SW480 (cell line): ENCODE measurements at regions not wholly inside any gene's neighbourhood (a gene's known extent, or its start where the extent isn't known, plus 50 kb on each side); places are given as distances from the start of the nearest gene placed in this dataset.

ENCODE experiments used
- DNase-seq: peaks from one replicate; pipeline ENCODE4 v3.0.0-alpha.2; 2016; ENCODE audit warnings: low spot score

DNA sequence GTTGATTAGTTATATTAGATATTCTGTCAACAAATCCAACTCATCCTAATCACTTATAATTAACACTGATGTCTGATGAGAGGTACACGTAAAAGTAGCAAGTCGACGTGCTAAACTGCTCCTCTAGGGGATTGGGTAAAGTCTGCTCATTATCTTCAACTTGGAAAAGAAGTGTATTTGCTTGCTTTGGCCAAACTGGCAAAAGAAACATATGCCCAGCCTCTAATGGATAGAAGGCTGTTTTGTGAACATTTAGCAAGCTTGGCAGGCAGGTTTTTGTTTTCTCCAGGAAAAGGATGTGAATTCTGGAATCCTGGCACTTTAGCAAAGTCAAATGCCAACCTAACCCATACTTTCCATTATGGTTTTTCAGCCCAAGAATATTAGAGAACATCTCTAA is 264.8 kb downstream of the TBL1XR1 start:
- no peak for DNase-seq

DNA sequence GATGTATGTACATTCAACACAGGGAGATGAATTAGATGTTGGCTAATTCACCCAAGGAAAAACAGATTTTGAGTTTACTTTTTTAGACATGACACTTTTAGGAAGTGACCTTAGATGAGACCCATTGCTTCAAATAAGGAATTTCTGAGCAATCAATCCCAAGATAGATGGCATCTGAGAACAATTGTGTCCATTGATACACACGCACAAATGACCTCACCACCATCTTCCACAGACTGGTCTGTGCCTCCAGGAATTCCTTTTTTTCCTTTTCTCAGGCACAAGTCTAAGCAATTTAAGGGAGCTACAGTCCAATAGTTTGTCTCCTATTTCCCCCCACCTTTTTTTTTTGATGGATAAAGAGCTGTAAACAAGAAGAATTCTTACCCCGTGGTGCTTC is 265.3 kb downstream of the TBL1XR1 start:
- no peak for DNase-seq

DNA sequence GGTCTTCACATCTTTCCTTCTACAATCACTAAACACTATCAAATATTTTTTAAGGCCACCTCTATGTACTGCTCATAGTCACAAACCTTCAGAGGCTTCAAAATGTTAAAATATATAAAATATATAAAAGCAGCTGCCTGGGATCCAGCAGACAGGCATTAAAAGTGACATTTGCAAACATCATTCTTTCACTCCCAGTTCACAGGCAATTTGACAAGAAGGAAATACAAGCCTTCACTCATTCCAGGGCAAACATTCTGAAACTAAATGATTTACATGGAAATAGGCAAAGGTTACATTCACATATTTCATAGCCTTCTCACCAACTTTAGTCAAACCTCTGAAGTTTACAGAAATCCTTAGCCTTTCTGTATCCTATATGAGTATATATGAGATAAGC is 266.3 kb downstream of the TBL1XR1 start:
- DNase-seq, result no peak

DNA sequence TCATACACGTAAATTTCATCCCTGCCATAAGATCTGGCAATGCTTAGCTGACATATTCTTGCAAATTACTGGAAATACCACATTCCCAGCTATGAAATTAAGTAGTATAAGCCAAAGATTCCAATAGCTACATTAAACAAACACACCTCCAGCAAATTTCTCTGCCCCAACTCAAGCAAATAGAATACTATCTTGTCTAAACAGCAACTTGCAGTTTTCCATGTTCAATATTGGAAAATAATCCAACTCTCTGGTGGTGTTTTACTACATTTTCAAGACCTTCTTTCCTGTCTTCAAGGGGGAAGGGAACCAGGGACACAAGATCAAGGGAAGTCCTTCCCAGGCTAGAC is 268.7 kb downstream of the TBL1XR1 start:
- no peak for DNase-seq

DNA sequence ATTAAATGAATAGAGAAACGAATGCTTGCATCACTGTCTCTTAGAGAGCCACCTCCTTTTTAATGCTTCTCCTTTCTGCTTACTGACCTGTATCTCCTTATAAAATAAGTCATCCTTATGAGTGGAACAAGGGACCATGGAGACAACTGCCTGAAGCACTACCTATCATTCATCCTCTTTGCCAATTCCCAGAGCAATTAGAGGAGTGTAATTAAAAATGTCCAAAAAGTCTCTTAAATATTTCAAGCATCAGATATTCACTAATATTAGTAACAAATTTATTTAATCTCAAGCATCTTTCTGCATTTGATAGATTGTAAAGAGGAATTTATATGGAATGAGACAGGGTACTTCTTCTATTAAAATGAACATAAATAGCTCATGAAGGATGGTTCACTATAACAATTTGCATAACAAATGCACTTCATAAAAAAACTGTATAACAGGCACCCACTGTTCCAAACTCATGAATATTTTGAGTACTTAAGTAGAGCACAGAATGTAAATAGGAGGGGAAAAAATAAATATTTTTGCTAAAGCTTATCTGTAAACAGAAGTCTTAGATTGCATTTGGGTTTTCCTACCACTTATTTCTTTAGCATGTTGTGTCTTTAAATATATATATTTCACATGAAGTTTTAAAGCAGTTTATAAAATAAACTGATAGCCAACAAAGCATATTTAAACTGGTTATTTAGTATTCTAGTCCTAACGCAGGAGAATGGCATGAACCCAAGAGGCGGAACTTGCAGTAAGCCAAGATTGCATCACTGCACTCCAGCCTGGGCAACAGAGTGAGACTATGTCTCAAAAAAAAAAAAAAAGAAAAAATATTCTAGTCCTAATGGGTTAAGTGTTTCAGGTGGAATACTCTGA is 269.3 kb downstream of the TBL1XR1 start:
- DNase-seq, result no peak

DNA sequence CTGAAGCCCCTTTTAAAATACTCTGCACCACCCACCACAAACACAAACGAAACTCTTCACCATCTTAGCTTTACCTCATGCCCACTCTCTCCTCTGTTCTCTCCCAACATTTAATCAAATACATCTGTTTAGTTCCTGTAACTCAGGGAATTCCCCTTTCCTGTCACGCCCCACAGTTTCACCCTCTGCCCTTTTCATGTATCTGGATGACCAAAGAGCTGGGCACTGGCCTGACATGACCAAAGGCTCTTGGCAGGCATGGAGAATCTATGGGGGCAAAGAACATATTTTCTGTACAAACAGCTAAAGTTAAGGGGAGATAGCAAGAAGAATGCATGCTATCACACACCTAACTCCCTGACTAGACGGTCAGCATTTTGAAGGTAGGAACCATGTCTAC is 270.0 kb downstream of the TBL1XR1 start:
- DNase-seq, result no peak

DNA sequence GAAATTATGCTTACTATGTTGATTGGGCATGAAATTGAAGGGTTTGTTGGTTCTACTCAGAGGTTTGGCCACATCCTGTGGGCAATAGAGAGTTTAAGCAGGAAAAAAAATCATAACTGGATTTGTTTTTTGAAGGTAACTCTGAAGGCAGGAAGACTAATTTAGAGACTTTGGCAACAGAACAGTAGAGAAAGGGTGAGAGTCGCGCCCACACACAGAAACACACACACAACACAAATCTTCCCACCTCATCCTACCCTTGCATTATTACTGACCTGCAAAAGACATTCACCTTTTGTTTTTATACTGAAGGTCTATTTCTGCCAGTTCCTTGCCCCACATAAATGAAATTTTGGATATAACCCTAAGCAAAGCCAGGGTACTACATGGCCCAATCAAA is 270.6 kb downstream of the TBL1XR1 start:
- DNase-seq, result no peak

DNA sequence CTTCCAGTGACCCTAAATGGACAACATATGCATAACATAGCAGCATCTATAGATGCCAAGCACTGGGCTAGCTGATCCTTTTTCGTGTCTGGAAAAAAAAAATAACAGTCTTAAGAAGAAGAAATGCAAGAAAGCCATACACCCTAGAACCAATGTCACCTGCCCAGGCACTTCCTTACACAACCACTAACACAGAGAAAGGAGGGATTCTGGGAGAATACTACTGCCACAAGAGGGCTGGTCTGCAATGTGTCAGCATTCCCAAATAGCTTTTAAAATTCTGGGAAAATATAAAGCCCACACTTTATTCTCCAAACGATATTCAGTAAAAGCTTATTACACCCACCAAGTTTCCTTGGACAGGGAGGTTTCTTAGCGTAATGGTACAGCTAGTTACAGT is 271.2 kb downstream of the TBL1XR1 start:
- no peak for DNase-seq

DNA sequence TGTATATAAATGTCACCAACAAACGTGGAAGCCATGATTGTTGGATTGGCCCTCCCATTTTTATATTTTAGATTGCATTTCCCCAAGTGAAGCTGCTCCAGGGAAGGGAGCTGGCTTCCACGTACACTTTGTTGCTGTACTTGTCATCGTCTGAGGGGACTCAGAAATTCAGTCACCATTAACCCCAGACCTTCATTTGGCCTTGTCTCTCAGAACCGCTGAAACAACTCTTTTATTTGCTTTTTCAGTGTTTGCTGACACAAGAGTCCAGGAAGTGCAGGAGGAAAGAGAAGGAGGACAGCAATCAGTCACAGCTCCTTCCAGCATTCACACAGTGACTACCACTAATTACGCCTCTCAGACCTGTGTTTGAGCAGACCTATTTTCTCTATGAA is 276.5 kb downstream of the TBL1XR1 start:
- DNase-seq, result no peak

DNA sequence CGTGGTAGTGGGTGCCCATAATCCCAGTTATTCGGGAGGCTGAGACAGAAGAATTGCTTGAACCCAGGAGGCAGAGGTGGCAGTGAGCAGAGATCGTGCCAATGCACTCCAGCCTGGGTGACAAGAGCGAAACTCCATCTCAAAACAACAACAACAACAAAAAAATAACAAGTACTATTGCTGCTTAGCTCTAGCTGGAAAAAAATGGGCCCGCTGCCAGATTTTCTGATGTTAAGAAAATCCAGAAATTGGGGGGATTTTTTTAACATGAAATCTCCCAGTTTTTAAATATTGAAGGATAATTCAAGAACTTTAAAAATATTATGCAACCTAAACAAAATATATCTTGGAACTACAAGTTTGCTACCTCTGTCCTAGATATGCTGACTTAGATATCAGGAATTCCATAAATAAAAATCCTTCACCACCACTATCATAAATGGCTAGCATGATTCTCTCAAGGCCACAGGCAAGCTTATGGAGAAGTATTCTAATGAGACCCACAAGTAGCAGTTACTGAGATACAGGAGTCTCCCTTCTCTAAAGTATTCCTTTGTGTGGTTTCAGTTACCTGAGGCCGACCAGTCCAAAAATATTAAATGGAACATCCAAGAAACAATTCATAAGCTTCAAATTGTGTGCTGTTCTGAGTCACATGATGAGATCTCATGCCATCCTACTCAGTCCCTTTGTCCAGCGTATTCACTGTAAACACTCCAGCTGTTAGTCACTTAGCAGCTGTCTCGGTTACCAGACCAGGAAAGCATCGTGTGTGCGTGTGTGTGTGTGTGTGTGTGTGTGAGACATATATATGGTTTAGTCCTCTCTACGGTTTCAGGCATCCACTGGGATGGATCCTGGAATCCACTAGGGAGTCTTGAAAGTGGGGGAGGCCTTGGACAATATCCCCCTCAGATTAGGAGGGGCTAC is 277.2 kb downstream of the TBL1XR1 start:
- DNase-seq, result no peak

DNA sequence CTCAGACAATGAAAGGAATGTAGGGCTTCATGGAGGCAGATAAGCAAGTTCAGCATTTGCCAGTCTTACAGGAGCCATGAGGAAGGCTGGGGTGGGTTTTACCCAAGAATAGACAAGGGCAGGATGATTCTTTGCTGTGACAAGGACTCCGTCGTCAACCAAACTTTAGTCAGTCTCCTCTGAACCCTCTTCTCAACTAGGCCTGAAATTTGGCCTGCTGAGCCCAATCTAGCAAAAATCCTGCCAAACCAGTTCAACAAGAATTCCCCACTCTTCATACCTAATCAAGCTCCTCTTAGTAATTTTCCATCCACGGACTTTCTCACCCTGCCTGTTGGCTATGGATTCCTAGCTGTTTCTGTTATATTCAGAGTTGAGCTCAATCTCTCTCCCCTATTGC is 280.5 kb downstream of the TBL1XR1 start:
- no peak for DNase-seq

DNA sequence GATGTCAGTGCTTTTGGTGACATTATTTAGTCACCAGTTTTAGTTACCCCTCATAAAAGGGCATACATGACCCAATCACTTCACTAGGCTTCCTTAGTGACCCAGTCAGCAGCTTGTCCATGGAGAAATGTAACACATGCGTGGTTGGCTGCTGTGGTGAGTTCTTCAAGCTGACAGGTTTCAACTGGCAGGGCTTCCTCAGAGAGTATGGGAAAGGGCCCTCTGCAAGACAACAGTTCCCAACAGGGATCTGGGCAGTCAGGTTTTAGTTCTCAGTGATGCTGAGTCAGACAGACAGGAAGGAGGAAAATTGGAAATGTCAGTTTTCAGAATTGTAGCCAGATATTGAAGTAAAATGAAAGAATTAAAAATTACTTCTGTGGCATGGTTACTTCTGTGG is 282.5 kb downstream of the TBL1XR1 start:
- no peak for DNase-seq

DNA sequence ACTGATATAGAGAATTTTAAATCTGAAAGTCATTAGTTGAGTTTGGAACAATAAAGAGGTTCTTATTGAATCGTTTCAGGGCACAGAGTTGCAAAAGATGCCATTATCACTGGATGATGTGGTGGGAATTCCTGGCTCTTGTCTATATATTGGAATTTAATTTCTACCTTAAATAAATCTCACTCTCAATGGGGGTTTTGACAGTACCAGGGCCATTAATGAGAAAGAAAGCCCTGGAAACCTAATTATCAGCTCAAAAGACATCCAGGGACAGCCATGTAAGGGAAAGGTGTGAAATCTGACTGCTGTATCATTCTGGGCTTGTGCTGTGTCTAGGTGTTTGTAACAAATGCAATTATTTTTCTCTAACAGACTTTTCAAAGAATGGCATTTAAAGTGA is 285.7 kb downstream of the TBL1XR1 start:
- DNase-seq, result no peak

DNA sequence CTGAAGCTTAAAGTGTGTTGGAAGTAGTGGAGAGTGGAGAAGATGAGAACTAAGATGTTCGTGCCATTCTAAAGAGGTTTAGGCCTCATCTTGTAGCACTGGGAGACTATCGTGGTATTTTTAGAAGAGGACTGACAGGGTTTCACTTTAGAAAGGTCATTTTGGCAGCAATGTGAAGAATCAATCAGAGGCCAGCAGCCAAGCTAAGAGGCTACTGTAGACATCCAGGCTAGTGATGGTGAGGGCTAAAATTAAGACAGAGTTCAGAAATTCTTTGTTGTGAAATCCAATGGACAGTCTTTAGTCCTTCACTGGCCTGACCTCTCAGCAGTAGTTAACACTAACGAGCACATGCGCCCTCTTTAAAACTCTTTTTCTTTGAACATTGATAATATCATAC is 288.2 kb downstream of the TBL1XR1 start:
- DNase-seq, result no peak

DNA sequence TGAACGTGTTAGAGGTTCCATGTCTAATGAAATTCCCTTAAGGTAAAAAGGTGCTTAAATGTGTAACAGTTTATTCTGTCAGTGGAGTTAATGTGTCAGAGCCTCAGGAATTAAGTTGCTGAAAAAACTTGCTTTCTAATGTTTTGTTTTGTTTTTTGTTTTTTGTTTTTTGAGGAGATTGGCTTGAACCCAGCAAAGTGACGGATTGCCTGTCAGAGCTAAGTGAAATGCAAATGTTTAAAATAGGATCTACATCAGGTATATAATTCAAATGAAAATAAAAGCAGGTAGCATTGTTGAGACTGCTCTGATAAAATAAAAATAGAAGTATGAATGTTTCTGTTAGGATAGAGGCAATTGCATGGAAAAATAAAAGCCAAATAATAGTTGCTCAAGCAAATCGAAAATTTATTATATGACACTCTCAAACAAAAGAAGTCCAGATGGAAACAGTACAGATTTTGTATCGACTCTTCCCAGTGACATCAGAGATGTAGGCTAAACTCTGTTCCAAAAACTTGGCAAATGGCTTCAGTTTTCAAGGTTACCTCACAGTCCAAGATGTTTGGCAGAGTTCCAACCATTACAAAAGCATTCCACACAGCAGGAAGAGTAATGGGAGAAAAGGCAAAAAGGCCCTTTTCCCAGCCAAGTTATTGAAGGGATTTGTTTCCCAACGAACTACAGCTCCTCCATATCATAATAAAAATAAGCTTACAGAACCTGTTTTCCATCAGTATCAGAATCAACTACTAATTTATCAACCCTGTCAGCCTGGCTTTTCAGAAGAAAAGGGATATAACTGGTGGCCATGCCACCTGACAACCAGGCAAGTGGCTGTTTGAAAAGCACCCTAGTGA is 291.0 kb downstream of the TBL1XR1 start:
- DNase-seq, result no peak

DNA sequence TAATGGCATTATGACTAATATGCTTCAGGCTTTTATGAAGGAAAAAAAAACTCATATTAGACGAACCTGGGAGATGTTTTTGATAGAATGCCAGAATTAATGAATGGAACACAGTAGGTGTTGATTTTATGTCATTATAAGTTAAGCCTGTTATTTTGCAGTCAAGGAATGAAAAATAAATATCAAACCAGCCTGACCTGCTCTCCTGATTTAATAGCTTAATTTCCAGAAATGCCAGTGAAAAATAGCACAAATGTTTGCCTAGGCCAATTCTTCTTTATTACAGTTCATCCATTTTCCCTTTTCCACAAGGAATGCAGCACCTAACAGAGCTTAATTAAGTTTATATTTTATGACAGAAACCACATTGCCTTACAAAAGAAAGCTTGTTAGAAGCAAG is 292.0 kb downstream of the TBL1XR1 start:
- DNase-seq, result no peak

DNA sequence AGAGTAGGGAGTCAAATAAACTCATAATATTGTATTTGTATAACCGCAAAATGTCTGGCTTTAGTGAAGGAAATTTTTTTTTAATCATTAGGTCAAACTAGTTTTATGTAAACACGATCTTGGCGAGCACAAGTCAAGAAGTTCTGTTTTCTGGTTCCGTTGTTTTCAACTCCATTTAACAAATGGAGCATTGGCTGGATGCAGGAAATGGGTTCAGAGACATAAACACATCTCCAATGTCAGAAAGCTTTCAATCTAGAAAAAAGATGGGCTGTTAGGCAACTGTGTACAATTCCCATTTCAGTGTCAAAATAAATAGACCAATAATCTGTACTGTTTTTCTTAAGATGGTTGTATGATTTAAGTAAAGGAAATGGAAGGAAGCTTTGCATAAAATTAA is 292.8 kb downstream of the TBL1XR1 start:
- DNase-seq, result no peak

DNA sequence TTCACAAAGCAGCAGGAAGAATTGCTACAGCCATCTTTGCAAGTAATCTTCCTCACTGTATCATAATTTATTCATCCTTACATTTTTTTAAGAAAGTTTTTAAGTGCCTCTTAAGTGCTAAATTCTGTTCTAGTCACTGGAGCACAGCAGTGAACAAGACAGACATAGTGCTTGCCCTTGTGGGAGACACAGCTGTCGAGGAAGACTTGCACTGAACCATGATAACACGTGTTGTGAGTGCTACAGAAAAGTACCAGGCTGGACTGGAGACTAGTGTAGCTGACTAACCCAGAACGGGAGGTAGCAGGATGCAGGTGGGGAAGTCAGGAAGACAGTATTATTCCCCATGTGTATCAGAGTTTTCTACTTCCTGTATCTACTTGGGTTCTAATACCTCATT is 300.6 kb downstream of the TBL1XR1 start:
- no peak for DNase-seq

DNA sequence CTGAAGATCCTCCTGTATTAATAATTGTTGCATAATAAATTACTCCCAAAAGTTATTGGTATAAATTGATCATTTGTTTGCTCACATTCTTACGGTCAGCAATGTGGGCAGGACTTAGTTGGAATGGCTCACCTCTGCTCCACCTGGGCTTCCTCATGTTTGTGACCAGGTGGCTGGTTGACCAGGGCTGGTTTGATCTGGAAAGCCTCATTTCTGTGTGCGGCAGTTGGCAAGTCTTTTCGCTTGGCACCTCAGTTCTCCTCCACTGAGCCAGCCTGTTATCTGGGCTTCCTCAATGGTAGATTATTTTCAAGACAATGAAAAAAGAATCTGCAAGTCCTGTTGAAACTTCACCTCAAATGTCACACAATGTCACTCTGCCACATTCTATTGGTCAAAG is 301.1 kb downstream of the TBL1XR1 start:
- no peak for DNase-seq

DNA sequence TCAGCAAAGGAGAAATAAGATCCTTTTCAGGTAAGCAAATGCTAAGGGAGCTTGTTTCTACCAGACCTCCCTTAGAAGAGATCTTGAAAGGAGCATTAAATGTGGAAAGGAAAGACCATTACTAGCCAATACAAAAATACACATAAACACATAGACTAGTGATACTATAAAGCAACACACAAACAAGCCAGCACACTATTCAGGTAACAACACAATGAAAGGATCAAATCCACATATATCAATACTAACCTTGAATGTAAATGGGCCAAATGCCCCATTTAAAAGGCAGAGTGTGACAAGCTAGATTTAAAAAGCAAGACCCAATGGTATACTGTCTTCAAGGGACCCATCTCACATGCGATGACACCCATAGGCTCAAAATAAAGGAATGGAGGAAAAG is 317.6 kb downstream of the TBL1XR1 start:
- no peak for DNase-seq

DNA sequence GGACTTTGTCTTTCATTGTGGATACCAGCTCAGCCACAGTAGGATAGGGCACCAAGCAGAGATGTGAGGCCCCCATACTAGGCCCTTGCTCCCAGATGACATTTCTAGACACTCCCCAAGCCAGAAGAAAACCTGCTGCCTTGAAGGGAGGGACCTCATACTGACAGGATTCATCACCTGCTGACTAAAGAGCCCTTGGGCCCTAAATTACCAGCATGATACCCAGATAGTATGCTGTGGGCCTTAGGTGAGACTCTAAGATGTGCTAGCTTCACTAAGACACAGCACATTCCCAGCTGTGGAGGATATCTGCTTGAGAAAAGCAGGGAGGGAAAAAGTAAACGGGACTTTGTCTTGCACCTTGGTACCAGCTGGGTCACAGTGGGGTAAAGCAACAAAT is 324.0 kb downstream of the TBL1XR1 start:
- DNase-seq, result no peak

DNA sequence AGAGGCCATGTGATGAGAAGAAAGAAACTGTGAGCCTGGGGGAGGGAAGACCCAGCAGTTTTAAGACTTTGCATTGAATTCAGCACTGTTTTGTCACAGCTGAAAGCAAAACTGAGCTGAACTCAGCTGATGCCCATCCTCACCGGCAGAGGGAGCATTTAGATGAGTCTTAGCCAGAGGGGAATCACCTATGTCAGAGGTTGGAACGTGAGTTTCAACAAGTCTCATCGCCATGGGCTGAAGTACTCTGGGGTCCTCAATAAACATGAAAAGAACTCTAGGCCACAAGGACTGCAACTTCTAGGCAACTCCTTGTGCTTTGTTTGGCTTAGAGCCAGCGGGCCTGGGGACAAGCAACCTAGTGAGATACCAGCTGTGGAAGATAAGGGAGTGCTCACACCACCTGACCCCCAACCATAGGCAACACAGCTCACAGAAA is 324.5 kb downstream of the TBL1XR1 start:
- DNase-seq, result peak; percentile 40
